ENCODE measurements at regions not wholly inside any gene's neighbourhood (a gene's known extent, or its start where the extent isn't known, plus 50 kb on each side); places are given as distances from the start of the nearest gene placed in this dataset.

GRCh38 chr3:72577190-72577589 is 271.1 kb downstream of the SHQ1 start:
- H3K18ac ChIP-seq (ENCODE audit: extremely low read depth, low read length), result no peak overlapping the region
- no peak overlapping the region for H2BK12ac ChIP-seq (ENCODE audit: low read depth, low read length)
- H4K8ac ChIP-seq (ENCODE audit: extremely low read depth, insufficient read depth, low read length), result no peak overlapping the region
- ChIA-PET CTCF (ENCODE audit: partially characterized antibody) (interaction anchor here (0.7 to 3.2 kb wide), 4 partner anchors 11 to 45 kb away, joined by 3 to 14 read pairs (median 4); no protein-coding TSS in a partner anchor), POLR2A (ENCODE audit: partially characterized antibody) (interaction anchor here (0.6 kb wide), 1 partner anchor 762 kb away, joined by 5 read pairs; no protein-coding TSS in a partner anchor)
- H2AFZ ChIP-seq (ENCODE audit: low read length), result no peak overlapping the region
- FAIRE-seq (no peak), DNase-seq (ENCODE audit: low read depth in 1 of 2, low spot score in 2 of 2) (no peak)
- no peak overlapping the region for H4K91ac ChIP-seq (replicated peaks; ENCODE audit: insufficient read length, low read length)
- H2BK5ac ChIP-seq (ENCODE audit: low read depth, low read length), result no peak overlapping the region
- H3K23ac ChIP-seq (ENCODE audit: insufficient read length), result no peak overlapping the region
- H3K79me2 ChIP-seq (ENCODE audit: control insufficient read depth in 1 of 2, insufficient read depth in 2 of 2, low read length in 2 of 2), result no peaks in the 10 kb centered on the region
- H4K20me1 ChIP-seq (replicated peaks in 1 of 2; ENCODE audit: control insufficient read depth in 1 of 2, insufficient read depth in 2 of 2, low read length in 2 of 2), result no peaks in the 10 kb centered on the region
- H3K23me2 ChIP-seq (ENCODE audit: low read depth, low read length), result no peaks in the 10 kb centered on the region
- TF ChIP-seq KDM4A (IDR thresholded peaks at IDR 0.05; ENCODE audit: low read depth, low read length, severe bottlenecking), result no peak
- TF ChIP-seq, protein P1, sequence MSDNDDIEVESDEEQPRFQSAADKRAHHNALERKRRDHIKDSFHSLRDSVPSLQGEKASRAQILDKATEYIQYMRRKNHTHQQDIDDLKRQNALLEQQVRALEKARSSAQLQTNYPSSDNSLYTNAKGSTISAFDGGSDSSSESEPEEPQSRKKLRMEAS (IDR thresholded peaks at IDR 0.05), result no peak
- no peak for TF ChIP-seq POLR2AphosphoS5 (IDR thresholded peaks at IDR 0.05; ENCODE audit: low read depth, low read length)
- no peak for TF ChIP-seq ZNF274 (IDR thresholded peaks at IDR 0.05; ENCODE audit: borderline replicate concordance, extremely low read depth, low read length)
- TF ChIP-seq SIRT6 (IDR thresholded peaks at IDR 0.05; ENCODE audit: low read length), result no peak
- TF ChIP-seq CTBP2 (IDR thresholded peaks at IDR 0.05; ENCODE audit: borderline replicate concordance, insufficient read depth, insufficient read length, low read length), result no peak
- no peak for TF ChIP-seq SUZ12 (IDR thresholded peaks at IDR 0.05; ENCODE audit: low read length)
- TF ChIP-seq, protein P2, sequence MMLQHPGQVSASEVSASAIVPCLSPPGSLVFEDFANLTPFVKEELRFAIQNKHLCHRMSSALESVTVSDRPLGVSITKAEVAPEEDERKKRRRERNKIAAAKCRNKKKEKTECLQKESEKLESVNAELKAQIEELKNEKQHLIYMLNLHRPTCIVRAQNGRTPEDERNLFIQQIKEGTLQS (IDR thresholded peaks at IDR 0.05; ENCODE audit: insufficient read depth, low read depth, low read length), result no peak
- TF ChIP-seq E2F6 (IDR thresholded peaks at IDR 0.05), result no peak
- H3K56ac ChIP-seq (replicated peaks; ENCODE audit: insufficient read length, low read depth, low read length), result no peak overlapping the region
- H3K9me3 ChIP-seq (ENCODE audit: insufficient read depth in 2 of 2, low read depth in 1 of 2, low read length in 1 of 2), result no peaks in the 10 kb centered on the region
- no peaks in the 10 kb centered on the region for H3K27me3 ChIP-seq (replicated peaks in 1 of 4; ENCODE audit: control insufficient read depth in 3 of 4, extremely low read depth in 1 of 4, insufficient read depth in 3 of 4, low read length in 3 of 4)
- H2BK15ac ChIP-seq (ENCODE audit: low read length), result no peak overlapping the region
- H3K79me1 ChIP-seq (ENCODE audit: low read depth, low read length), result no peaks in the 10 kb centered on the region
- H4K5ac ChIP-seq (ENCODE audit: insufficient read length, low read depth, low read length), result no peak overlapping the region
- 98% methylated on average over 5 of the region's 6 CpGs; no CpG with 5 or more reads in 1 of the 2 experiments for WGBS, 2 experiments (ENCODE audit: extremely low coverage in 1 of 2, insufficient coverage in 1 of 2, insufficient read length in 1 of 2, insufficient replicate concordance in 2 of 2, low coverage in 1 of 2, low lambda C conversion rate in 2 of 2, missing lambda C conversion rate in 1 of 2)
- no peak overlapping the region for H3K14ac ChIP-seq (ENCODE audit: insufficient read length)
- no peak overlapping the region for H3K27ac ChIP-seq (ENCODE audit: low read depth, low read length)
- no peak overlapping the region for H3K9ac ChIP-seq (replicated peaks in 1 of 4; ENCODE audit: extremely low read depth in 1 of 4, low read depth in 3 of 4, low read length in 3 of 4)
- H3K4me2 ChIP-seq (ENCODE audit: insufficient read depth in 1 of 2, low read depth in 2 of 2, low read length in 2 of 2), result no peak overlapping the region
- H3K4me1 ChIP-seq (replicated peaks in 1 of 4; ENCODE audit: control insufficient read depth in 3 of 4, insufficient read depth in 4 of 4, low read length in 3 of 4), result peaks cover 0 to 7% (median 3%) of the 10 kb centered on the region in 4 experiments; a peak in 4 of 7 replicates
- H3K36me3 ChIP-seq (ENCODE audit: control insufficient read depth in 2 of 4, insufficient read depth in 4 of 4, low read length in 3 of 4), result no peaks in the 10 kb centered on the region
- no peak overlapping the region for H2AK5ac ChIP-seq (ENCODE audit: low read depth, low read length)
- H2BK120ac ChIP-seq (replicated peaks; ENCODE audit: low read depth, low read length), result no peak overlapping the region
- H3K4ac ChIP-seq (replicated peaks; ENCODE audit: insufficient read length, low read depth, low read length), result no peak overlapping the region
- no peak overlapping the region for H2BK20ac ChIP-seq (ENCODE audit: low read length)
- H3K4me3 ChIP-seq (ENCODE audit: extremely low read depth in 1 of 4, insufficient read depth in 2 of 4, low read depth in 3 of 4, low read length in 4 of 4), result no peak overlapping the region

Data from H1 (cell line).